ENCODE measurements at regions not wholly inside any gene's neighbourhood (a gene's known extent, or its start where the extent isn't known, plus 50 kb on each side); places are given as distances from the start of the nearest gene placed in this dataset.
"Not testable (repeated sequence)": the region's sequence is repeated elsewhere in the genome, so short reads cannot be mapped to it uniquely, and the experiment has no call there.

DNA sequence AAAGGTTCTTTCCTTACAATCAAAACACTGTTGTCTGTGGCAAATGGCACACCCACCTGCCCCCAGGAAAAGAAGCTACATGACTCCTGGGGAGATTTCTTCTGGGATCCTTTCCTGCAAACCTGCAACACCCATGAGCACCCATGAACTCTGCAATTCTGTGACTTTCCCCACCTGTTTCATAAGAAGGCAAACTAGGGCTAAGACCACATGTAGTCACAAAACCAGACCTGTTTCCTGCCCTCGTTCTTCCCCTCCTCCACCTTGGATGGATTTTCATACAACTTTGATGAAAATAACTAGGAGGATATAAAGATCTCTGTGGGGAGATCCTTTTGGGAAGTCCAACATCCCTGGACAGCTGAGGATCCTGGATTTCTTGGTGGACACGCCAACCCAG, 1084.7 kb downstream of the BCL11B start:
- DNase-seq: no peak

DNA sequence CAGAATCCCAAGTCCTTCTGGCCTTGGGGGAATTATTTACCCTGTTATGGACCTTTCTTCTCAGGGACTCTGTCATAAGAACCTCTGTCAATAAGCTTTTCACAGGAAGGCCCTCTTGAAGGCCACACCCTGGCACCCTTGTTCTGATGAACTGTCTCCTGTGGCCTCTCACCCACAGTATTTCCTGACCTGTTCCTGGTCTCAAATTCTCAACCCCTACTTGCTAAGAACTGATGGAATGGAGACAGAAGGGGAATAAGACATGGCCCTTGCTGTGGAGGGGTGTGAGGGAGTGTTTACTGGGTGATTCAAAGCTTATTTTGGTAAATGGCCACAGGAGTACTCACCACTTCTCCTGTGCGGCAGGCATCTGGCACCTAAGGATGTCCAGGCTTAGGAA, 1082.9 kb downstream of the BCL11B start:
- no peak for DNase-seq

DNA sequence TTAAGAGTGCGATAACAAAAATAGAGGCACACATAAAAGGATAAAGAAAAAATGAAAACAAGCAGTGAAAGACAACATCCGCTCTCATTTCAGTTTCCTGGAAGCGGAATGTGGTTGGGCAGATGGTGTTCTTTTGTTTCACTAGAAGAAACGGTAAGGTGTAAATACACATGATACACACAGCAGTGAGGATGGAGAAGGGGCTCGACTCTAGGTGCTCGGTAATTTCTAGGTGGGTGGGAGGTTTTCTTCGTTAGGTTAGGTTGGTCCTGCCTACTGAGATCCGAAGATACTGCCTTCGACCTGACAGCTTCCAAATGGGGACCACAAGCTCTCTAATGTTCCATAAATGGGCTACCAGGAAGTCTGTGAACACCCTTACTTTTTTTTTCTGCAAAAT, 1082.5 kb downstream of the BCL11B start:
- DNase-seq: no peak

DNA sequence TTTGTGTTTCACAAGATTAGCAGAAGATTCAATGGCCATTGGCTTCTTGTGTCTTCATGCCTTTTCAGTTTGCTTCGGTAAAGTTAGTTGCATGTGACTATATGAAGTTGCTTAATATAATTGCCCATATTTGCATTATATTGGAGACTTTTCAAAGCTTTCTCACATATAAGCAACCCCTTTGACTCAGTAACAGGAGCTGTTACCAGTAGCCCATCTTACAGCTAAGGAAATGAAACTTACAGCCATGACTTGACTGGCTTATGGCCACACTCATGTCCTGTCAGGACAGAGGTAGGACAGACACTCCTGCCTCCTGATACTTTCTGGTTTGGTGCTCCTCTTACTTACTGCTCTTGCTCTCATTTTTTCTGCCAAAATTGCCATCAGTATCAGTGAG, 1082.1 kb downstream of the BCL11B start:
- no peak for DNase-seq

DNA sequence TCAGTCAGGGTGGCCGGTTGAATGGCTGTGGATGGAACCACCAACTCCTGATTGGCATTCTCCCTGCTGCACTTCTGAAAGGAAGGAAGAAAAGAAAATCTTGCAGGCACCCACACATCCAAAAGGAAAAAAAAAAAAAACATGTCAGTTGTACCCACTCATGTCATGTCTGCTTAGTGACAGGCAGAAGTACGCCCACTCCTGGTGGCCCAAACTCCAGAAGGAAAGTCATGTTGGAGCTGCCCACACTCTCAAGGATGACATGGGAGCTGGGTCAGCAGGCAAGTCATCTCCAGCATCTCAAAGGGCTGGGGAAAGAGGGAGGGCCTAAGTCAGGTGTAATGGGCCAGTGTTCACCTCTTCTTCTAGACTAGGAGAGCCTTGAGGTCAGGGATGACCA, 1079.1 kb downstream of the BCL11B start:
- no peak for DNase-seq

DNA sequence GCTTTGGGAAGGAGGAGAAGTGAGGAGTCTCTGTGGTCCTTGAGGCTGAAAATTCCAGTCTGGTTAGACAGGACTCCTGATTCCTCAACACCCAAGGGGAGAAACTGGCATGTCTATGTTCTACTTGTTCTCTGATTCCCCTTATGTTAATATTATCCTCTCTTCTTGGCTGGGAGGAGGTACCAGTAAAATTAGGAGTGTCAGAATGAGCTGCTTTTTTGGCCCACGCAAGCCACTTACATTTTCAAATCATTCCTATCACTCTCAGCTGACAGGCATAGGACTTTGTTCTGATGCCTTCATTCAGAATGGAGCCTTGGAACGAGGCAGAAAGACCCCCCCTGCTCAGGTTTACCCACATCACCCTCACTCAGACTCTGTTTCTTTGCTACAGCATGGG, 1077.2 kb downstream of the BCL11B start:
- no peak for DNase-seq

DNA sequence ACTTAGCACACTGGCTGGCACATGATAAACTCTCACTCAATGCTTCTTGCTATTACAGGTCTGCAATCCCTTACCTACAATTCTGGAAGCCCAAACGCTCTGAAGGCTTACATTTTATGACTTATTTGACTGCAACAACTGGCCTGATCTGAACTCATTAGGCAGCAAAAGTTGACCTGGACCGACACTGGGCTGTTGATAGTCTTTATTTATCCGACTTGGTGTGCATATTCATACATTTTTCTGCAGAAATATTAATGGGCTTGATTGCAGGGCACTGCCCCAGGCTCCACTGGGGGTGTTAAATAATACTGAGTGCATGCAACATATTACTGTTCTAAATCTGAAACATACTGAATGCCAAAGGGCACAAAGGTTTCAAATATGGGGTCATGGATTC, 1076.7 kb downstream of the BCL11B start:
- DNase-seq: no peak

DNA sequence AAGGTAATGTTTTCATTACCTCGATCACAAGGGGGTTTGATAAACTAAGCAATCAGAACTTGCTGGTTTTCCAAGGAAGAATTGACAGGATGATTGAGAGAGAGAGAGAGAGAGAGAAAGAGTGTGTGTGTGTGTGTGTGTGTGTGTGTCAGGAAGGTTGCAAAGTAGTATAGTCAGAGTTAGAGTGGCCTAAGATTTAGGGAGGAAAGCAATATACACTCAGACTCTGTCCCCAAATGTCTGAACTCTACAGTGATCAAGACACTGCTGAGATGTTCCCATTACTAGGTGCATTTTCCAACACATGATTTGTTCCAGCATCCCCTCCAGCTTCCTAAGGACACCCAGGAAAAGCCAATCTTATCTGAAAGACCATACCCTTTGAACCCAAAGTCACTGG, 1074.1 kb downstream of the BCL11B start:
- no peak for DNase-seq

DNA sequence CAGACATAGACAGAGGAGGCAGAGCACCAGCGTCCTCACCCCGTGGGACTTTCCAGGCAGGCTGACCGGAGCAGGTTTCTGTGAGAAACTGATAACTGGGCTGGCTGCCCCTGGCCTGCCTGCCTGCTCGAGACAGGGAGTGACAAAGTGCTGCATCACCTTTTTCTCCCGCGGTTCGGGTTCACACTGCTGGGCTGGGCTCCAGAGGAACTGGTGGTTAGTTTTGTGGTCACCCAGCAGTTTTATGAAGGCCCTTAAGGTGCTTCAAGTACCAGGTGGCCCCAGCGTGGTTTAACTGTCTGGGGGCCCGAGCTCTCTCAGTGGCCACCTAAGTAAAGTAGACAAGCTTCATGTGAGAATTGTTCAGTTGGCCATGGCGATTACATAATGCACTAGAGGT, 1073.6 kb downstream of the BCL11B start:
- no peak for DNase-seq

DNA sequence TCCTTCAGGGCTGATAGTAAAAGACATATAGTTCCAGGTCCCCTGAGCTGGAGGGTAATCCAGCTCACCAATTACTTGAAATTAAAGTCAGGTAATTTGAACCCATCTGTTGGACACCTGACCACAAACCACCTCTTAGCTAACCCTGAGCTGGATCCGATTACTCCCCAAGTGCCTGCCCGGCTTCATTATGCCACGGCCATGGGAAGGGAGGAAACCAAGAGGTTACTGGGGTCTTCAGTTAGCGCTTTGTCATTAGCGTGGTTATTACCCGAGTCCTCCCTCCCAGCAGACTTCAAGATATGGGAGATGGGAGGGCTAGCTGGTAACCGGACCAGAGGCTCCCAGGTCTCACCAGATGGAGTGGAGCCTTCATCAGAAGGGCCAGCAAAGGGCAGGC, 1071.4 kb downstream of the BCL11B start:
- DNase-seq: no peak

DNA sequence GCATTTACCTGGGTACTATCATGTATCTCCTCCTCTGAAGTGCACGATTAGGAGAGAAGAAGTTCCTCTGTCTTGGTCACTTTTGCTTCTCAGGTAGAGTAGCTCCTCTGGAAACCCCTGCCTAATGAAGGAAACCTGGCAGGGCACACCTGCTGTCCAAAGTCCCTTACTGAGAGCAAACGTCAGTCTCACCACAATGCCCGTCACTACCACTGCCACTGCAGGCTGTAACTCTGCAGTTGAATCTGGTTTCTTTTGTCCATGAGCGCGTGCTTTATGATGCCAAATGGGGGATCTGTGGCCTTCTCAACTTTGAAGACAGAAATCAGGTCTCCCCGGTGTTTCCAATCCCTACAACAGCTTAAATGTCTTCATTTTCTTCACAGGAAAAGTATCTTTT, 1068.6 kb downstream of the BCL11B start:
- no peak for DNase-seq

DNA sequence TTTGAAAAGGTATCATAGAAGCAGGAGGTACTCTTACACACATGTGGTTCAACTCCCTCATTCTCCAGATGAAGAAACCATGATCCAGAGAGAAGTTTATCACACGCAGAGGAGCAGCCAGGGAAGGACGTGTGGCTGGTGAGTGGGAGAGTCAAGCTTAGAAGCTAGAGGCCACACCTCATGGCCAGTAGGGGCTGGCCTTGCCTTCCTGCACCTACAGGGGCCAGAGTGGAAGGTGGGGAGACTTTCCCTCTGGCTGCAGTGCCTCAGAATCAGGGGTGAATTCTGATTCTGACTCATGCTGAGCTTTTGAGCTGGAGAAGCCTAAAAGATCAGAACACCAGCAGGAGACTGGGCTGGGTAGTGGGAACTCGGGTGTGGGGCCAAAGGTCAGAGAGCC, 1067.9 kb downstream of the BCL11B start:
- DNase-seq: no peak

DNA sequence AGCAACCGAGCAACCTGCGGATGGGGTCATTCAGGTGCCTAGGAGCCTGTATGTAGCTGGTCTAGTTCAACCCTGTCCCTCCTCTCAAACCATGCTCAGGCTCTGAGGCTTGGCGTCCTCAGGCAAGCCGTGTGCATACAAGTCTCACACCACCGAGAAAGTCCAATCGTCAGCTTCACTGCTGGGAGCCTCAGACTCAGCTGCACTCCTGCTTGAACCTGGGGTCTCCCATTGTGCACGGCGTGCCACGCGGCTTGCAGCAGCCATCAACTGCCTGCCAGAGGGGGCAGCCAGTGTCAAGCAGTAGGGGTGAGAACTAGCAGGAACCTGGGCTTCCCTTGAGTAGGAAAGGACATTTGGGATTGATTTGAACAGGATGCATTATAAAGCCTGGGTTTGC, 1064.6 kb downstream of the BCL11B start:
- DNase-seq: no peak

DNA sequence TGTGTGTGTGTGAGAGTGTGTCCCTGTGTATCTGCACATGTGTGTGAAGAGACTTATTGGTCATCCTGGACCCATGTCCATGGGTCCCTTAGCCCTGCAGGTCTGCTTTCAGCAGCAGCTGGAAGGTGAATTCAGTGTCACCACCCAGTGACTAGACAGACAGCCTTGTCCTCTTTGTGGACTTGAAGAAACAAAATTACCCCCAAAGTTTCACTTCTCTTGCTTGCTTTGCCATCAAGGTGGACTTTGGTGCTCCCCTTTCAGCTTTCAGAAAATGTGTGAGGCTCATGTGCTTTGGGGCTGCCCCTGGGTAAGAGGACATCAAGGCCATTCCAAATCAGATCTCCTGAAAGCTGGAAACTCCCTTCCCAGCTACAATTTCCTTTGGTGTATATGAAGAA, 1063.8 kb downstream of the BCL11B start:
- DNase-seq: no peak

DNA sequence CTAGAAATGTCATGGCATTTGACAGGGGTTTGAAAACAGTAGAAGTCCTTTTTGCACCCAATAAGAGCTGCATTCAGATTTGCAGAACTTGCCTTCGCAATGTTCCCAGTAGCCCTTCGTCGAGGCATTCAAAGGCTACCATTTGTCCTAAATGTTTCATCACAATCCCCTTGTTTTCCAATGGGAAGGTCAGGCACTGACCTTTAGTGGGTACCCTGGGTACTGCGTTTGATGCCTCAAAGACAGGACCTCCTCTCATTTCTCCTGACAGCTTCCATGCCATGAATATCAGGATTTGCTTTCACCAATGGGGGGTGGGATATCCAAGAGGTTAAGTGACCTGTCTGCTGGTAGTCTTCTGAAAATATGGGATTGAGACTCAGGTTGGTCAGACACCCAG, 1063.1 kb downstream of the BCL11B start:
- DNase-seq: no peak

DNA sequence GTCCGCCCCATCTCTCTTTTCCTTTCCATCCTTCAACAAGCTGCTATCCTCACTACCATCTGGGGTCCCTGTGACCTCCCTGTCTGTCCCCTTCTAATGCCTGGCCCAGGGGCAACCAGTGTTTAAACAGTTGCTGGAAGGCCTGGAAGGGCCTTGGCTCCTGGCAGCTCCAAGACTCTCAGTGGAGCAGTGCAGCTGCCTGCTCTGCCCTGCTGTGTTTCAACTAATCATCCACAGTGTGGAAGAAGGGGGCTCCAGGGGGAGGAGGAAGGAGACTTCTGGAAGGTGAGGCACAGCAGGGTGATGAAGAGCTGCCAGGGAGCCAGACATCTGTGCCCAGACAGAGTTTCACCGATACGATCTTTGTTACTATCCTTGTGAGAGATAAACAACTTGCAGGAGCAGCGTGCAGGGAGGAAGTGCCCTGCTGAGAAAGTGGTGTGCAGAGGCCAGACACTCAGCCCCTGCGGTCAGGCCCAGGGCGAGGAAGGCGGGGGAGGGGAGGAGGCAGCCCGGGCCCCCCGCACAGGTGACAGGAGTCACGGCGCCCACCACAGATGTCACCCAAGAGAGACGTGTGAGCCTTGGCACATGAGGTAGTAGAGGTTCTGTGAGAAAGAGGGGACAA, 1061.8 kb downstream of the BCL11B start:
- DNase-seq: peak; percentile 51

DNA sequence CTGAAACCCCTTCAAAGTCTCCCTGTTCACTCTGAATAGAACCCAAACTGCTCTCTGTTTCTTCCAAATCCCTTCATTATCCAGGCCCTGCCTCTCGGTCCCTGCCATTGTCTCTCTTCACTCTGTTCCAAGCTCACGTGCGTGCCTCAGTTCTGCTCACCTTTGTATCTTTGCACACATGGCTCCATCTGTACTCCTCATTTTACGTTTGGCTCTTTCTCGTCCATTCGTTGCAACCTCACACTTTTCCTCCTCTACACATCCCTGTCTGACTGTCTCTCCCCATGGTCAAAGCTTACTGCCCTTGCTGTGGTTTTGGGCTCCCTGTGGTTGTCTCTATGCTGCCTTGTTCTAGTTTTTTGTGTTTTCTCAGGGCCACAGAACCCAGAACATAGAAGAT, 1054.5 kb downstream of the BCL11B start:
- DNase-seq: no peak

DNA sequence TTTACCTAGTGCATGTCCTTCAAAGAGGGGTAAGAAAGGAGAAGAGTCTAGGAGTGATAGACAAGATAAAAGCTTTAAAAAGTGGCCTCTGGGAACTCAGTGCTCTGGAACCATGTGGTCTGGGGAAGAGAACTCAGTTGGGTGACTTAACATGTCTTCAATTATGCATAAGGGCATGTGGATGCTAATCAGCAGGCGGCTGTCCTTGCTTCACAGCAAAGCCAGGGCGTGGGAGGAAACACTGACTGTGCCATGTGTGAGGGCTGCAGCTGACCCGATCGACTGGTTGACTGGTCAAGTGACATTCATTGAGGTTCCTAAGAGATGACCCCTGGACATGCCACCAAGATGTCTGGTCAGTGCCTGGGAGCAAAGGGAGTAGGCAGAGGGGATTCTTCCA, 1053.8 kb downstream of the BCL11B start:
- DNase-seq: no peak

DNA sequence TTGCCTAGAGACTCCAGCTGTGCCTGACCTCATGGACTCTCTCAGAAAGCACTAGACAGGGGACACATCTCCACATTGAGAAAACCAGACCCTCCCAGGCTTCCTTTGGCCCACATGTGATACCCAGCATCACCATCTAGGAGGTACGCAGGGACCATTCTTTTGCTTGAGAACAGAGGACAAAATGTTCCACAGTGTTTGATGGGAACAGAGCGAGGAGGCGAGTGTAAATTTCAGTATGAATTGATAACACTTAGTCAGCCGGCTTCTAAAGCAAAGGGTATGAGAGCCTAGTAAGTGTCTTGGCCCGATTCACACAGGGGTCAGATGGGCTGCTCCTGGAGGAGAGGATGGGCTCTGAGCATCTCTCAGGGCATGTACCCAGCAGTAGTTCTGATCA, 1052.4 kb downstream of the BCL11B start:
- DNase-seq: no peak

DNA sequence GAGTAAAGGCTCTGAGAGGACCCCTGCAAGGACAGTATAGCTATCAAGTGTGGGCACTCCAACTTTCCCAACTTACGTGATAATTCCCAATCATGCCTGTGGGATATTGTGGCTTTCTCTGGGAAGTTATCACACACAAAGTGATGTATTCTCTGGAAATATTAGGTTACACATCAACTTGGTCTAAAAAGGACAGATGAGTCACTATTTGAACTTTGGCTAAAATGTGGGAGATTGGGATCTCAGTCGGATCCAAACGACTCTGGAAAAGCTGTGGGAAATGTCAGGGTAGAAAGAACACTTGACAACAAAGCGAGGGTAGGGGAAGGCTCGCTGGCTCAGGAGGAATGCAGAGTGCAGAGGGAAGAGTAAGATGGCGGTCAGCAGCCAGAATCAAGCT, 1048.9 kb downstream of the BCL11B start:
- DNase-seq: no peak

DNA sequence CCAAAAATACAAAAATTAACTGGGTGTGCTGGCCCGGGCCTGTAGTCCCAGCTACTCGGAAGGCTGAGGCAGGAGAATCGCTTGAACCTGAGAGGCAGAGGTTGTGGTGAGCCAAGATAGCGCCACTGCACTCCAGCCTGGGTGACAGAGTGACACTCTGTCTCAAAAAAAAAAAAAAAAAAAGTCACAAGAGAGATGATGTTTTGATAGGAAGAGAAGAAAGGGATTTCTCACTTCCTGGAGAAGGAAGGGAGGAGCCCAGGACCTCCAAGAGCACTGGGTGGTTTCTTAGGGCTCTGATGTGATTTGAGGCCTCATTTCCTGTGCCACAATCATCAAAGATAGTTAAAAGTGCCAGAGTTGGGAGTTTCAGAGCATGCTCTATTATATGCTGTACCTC, 1048.3 kb downstream of the BCL11B start:
- DNase-seq: not testable (repeated sequence)

DNA sequence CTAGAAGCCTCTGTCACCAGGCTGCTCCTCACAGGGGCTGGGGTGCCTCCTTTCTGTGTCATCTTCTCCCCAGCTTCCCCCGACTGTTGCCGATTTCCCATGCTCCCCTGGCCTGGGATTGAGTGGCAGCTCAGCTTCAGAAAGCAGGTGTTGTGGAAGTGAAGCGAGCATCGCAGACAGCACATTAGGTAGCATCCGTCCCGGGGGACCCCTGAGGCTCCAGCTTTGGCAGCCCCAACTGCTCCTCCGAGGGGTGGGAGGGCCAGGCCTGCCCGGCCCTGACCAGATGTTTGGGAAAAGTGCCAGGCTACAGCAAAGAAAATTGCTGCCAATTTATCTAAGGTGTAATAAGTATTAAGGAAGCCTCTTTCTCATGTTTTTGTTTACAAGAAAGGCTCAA, 1045.6 kb downstream of the BCL11B start:
- DNase-seq: peak; percentile 99

DNA sequence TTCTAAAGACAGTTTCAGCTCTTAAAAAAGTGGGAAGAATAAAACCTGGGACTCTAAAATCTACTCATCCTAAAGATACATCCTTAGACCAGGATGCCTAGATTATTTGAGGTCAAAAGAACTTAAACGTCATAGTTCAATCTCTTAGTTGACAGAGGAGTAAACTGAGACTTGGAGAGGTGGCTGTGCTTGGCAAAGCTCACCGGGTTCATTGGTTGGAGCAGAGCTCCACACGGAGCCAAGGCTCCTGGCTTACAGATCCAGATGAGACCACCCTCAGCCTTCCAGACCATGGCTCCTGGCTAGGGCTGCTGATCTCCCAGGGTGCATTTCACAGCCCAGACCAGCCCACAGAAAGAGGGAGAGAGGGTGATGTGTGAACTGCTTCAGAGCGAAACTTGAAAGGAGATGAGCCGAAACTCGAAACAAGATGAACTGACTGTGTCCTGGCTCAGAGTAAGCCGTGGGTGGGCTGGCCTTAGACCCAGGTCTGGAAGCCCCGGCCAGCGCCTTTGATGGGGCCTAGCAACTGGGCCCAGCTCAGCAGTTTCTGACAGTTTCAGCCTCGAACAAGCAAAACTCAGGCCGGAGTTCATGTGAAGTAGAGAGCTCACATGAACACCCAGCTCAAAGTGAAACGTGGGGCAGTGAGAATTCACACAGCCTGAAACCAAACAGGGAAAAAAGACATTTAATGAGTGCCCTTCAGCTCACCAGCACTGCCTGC, 1044.8 kb downstream of the BCL11B start:
- DNase-seq: no peak

DNA sequence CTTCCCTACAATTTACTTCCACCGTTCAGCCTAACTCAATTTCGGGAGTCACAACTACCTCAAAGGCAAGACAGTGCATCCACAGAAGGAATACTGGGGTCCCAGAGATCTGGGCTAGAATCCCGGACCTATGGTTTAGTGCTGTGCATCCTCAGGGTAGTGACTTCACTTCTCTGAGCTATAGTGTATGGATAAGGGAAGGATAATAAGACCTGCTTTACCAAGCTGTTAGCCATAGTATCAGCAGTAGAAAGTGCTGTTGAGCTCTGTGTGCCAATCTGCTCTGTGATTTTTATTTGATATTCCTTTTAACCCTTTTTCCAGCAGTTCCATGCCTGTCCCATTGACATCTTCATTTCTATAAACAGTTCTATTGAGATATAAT, 1044.3 kb downstream of the BCL11B start:
- DNase-seq: no peak

DNA sequence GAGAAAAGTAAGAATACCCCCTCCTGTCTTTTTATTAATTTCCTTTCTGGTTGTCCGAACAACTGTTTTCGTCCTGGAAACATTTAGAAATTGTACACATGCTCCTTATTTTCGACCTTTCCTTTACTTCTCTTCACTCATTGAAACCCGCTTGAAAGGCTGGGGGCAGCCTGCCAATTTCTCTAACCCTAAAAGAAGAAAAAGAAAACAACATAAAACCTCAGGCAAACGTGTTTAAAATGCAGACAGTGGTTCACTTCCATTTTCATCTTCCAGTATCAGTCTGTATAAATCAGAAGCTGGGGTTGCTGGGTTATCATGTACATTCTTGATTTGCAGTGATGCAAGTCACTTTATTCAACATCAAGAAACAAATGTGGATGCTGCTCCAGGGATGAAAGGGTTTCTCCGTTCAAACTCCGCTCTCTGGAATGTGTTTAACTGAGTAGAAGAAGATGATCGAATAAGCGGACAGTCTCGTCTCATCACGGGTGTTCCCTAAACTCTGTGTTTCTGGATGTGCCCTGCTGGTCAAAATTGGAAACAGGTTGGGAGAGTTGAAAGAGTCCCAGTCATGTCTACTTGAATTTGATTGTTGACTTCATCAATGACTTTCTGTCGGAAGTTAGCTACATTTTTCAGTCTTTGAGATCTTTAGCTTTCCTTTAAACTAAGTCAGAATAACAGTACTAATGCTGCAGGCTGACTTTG, 1042.2 kb downstream of the BCL11B start:
- DNase-seq: no peak

Data from NCI-H2171 (cell line).